Spleen (tissue), 11 donors: ENCODE measurements at regions not wholly inside any gene's neighbourhood (a gene's known extent, or its start where the extent isn't known, plus 50 kb on each side); places are given as distances from the start of the nearest gene placed in this dataset.

Source experiments
- DNase-seq: peaks from one replicate; pipeline ENCODE4 v3.0.0-alpha.2; 2020
- H3K27ac ChIP-seq, 8 donors: fragments of 200-600 bp; sonication (generic) in 7 of 8; 1 replicate in 4 of 8; 2 replicates in 4 of 8; pipeline versions ENCODE4 v1.5.0 to v1.8.0; 2016 to 2021; ENCODE audit warnings: inconsistent platforms in 4 of 8, mild to moderate bottlenecking in 4 of 8, moderate library complexity in 1 of 8
- H3K27me3 ChIP-seq, 7 donors: fragments of 200-600 bp; sonication (generic) in 6 of 7; replicated peaks in 1 of 7; 1 replicate in 4 of 7; 2 replicates in 3 of 7; pipeline versions ENCODE4 v1.5.0 to v1.8.0; 2016 to 2021; ENCODE audit warnings: inconsistent platforms in 3 of 7, mild to moderate bottlenecking in 1 of 7
- H3K36me3 ChIP-seq, 6 donors: fragments of 200-600 bp; sonication (generic) in 5 of 6; 1 replicate in 4 of 6; 2 replicates in 2 of 6; pipeline versions ENCODE4 v1.5.0 to v1.8.0; 2016 to 2021; ENCODE audit warnings: inconsistent platforms in 2 of 6
- H3K4me1 ChIP-seq, 6 donors: fragments of 200-600 bp; sonication (generic) in 5 of 6; 1 replicate in 3 of 6; 2 replicates in 3 of 6; pipeline versions ENCODE4 v1.5.0 to v1.8.0; 2016 to 2021; ENCODE audit warnings: inconsistent platforms in 3 of 6
- H3K4me3 ChIP-seq, 8 donors: fragments of 200-600 bp; sonication (generic) in 7 of 8; 1 replicate in 4 of 8; 2 replicates in 4 of 8; pipeline versions ENCODE4 v1.5.0 to v1.8.0; 2016 to 2021; ENCODE audit warnings: inconsistent platforms in 4 of 8, mild to moderate bottlenecking in 4 of 8, moderate library complexity in 2 of 8
- H3K9me3 ChIP-seq, 8 donors: fragments of 200-600 bp; sonication (generic) in 7 of 8; 1 replicate in 4 of 8; 2 replicates in 4 of 8; pipeline versions ENCODE4 v1.5.0 to v1.8.0; 2016 to 2021; ENCODE audit warnings: inconsistent platforms in 4 of 8
- CTCF ChIP-seq, 11 experiments: fragments of 200-600 bp in 7 of 11; fragments of 450-650 bp in 4 of 11; sonication (generic) in 4 of 11; IDR thresholded peaks in 8 of 11; conservative IDR thresholded peaks in 3 of 11; 1 replicate in 7 of 11; 2 replicates in 4 of 11; pipeline versions ENCODE4 v1.4.0 to v1.8.0; 2016 to 2021; ENCODE audit warnings: antibody characterized with exemption in 11 of 11, inconsistent platforms in 4 of 11, mild to moderate bottlenecking in 1 of 11
- POLR2A ChIP-seq, 3 donors: fragments of 450-650 bp; IDR thresholded peaks; one replicate each; pipeline ENCODE4 v1.5.1; 2017; ENCODE audit warnings: antibody characterized with exemption in 3 of 3, mild to moderate bottlenecking in 1 of 3
- POLR2AphosphoS5 ChIP-seq, 3 donors: sonication (generic); formaldehyde crosslinking; IDR thresholded peaks; one replicate each; pipeline ENCODE4 v1.5.1; 2017; ENCODE audit warnings: antibody characterized with exemption in 3 of 3
- WGBS, 5 donors: extraction: QIAGEN DNeasy Blood & Tissue Kit in 3 of 5; methylation state at CpG; one replicate each; pipeline versions ENCODE4 v1.1.5 to v1.1.7; 2013 to 2018; 5-methylcytosine and 5-hydroxymethylcytosine counted together
- intact Hi-C: fragments of 100-400 bp; cut with DNase I; formaldehyde crosslinking; loops from one replicate; pipeline ENCODE4 v1.15.0; 2023; ENCODE audit warnings: low total_unique reads
- donor health status: healthy with polysubstance abuse.
- donor health status: DM: no; HTN: no; CAD: no; lungs with moderate emphysema.
- donor health status: DM: no; HTN: no; CAD: no.
- donor health status: Bipolar disorder and iron deficiency.
- donor health status: healthy.
- donor health status: DM: no; HTN: no; CAD: no.
- donor health status: DM: yes; HTN: yes; CAD: no.

- Histone ChIP-seq H3K36me3 (no peaks in the 10 kb centered on the region), H3K9me3 (no peaks in the 10 kb centered on the region), H3K4me3 (no peak overlapping the region), H3K27ac (no peak overlapping the region), H3K27me3 (no peaks in the 10 kb centered on the region), H3K4me1 (no peaks in the 10 kb centered on the region)
- TF ChIP-seq POLR2A (IDR thresholded peaks at IDR 0.05) (no peak), CTCF (IDR thresholded peaks at IDR 0.05 in 8 of 11, conservative IDR thresholded peaks at IDR 0.05 in 3 of 11) (no peak), POLR2AphosphoS5 (IDR thresholded peaks at IDR 0.05) (no peak)
- intact Hi-C loops: no loop called here
- DNase-seq: no peak
- WGBS, 5 donors: 49 to 81% (median 76%) methylated on average over 2 of the region's 2 CpGs
Measured at GRCh38 chr7:46213154-46213537, 292.1 kb upstream of the IGFBP3 start.

- intact Hi-C loops: no loop called here
- Histone ChIP-seq H3K4me3 (no peak overlapping the region), H3K36me3 (no peaks in the 10 kb centered on the region), H3K27me3 (no peaks in the 10 kb centered on the region), H3K27ac (no peak overlapping the region), H3K4me1 (no peaks in the 10 kb centered on the region), H3K9me3 (no peaks in the 10 kb centered on the region)
- 66 to 79% (median 70%) methylated on average over 7 to 8 of the region's 8 CpGs for WGBS, 5 donors
- no peak for TF ChIP-seq POLR2AphosphoS5 (IDR thresholded peaks at IDR 0.05)
- no peak for TF ChIP-seq CTCF (IDR thresholded peaks at IDR 0.05 in 8 of 11, conservative IDR thresholded peaks at IDR 0.05 in 3 of 11)
- no peak for TF ChIP-seq POLR2A (IDR thresholded peaks at IDR 0.05)
- no peak for DNase-seq
Measured at GRCh38 chr7:46212425-46213153, 291.5 kb upstream of the IGFBP3 start.

- no peaks in the 10 kb centered on the region for H3K4me1 ChIP-seq
- H3K36me3 ChIP-seq: no peaks in the 10 kb centered on the region
- intact Hi-C loops: no loop called here
- H3K4me3 ChIP-seq: no peak overlapping the region
- no peak overlapping the region for H3K27ac ChIP-seq
- no peaks in the 10 kb centered on the region for H3K9me3 ChIP-seq
- 59 to 80% (median 66%) methylated on average over 3 of the region's 3 CpGs for WGBS, 5 donors
- no peaks in the 10 kb centered on the region for H3K27me3 ChIP-seq
- TF ChIP-seq CTCF (IDR thresholded peaks at IDR 0.05 in 8 of 11, conservative IDR thresholded peaks at IDR 0.05 in 3 of 11) (no peak), POLR2AphosphoS5 (IDR thresholded peaks at IDR 0.05) (no peak), POLR2A (IDR thresholded peaks at IDR 0.05) (no peak)
- no peak for DNase-seq
Measured at GRCh38 chr7:46210467-46210866, 289.4 kb upstream of the IGFBP3 start.

- Histone ChIP-seq H3K4me3 (no peak overlapping the region), H3K27me3 (no peaks in the 10 kb centered on the region), H3K9me3 (no peaks in the 10 kb centered on the region), H3K36me3 (no peaks in the 10 kb centered on the region), H3K27ac (no peak overlapping the region), H3K4me1 (no peaks in the 10 kb centered on the region)
- DNase-seq: no peak
- intact Hi-C loops: no loop called here
- TF ChIP-seq POLR2A (IDR thresholded peaks at IDR 0.05): no peak
- no peak for TF ChIP-seq POLR2AphosphoS5 (IDR thresholded peaks at IDR 0.05)
- no peak for TF ChIP-seq CTCF (IDR thresholded peaks at IDR 0.05 in 8 of 11, conservative IDR thresholded peaks at IDR 0.05 in 3 of 11)
- WGBS, 5 donors: 89 to 94% (median 94%) methylated on average over 9 of the region's 9 CpGs
Measured at GRCh38 chr7:46209611-46210388, 288.7 kb upstream of the IGFBP3 start.
